ENCODE measurements at regions not wholly inside any gene's neighbourhood (a gene's known extent, or its start where the extent isn't known, plus 50 kb on each side); places are given as distances from the start of the nearest gene placed in this dataset.

- TF ChIP-seq CTCF (IDR thresholded peaks at IDR 0.05) (no peak), POLR2A (IDR thresholded peaks at IDR 0.05) (no peak)
These were observed 232.4 kb downstream of the FOXA2 start for GRCh38 chr20:22352019-22352418.

All from vagina (tissue), 2 donors.